Testis (tissue), 2 donors: ENCODE measurements at regions not wholly inside any gene's neighbourhood (a gene's known extent, or its start where the extent isn't known, plus 50 kb on each side); places are given as distances from the start of the nearest gene placed in this dataset.

Experiments used
- CTCF ChIP-seq, 3 experiments: fragments of 450-650 bp in 2 of 3; fragments of 200-600 bp in 1 of 3; sonication (generic) in 1 of 3; IDR thresholded peaks; one replicate each; pipeline ENCODE4 v1.5.1; 2016 to 2019; ENCODE audit warnings: antibody characterized with exemption in 3 of 3, mild to moderate bottlenecking in 2 of 3, moderate library complexity in 1 of 3
- POLR2A ChIP-seq: fragments of 450-650 bp; IDR thresholded peaks from one replicate; pipeline ENCODE4 v1.6.1; 2017; ENCODE audit warnings: antibody characterized with exemption, mild to moderate bottlenecking, moderate library complexity

GRCh38 chr10:77717336-77717735 lies 79.7 kb upstream of the KCNMA1 start:
- TF ChIP-seq CTCF (IDR thresholded peaks at IDR 0.05) (no peak), POLR2A (no peak)
